Neural crest cell (in vitro differentiated cells): ENCODE measurements at regions not wholly inside any gene's neighbourhood (a gene's known extent, or its start where the extent isn't known, plus 50 kb on each side); places are given as distances from the start of the nearest gene placed in this dataset.
"Not testable (repeated sequence)": the region's sequence is repeated elsewhere in the genome, so short reads cannot be mapped to it uniquely, and the experiment has no call there.

ENCODE experiments used
- DNase-seq: peaks from one replicate; pipeline ENCODE4 v3.0.0; 2021; ENCODE audit warnings: low read depth, mixed read lengths, low spot score
- H3K27ac Mint-ChIP-seq: one replicate; pipeline ENCODE4 v1.8.0; 2021; ENCODE audit warnings: mild to moderate bottlenecking, mixed read lengths; ENCODE audit not compliant: unreplicated experiment
- H3K27me3 Mint-ChIP-seq: 2 replicates; pipeline ENCODE4 v1.8.0; 2021; ENCODE audit warnings: low read depth, mild to moderate bottlenecking, mixed read lengths
- H3K36me3 Mint-ChIP-seq: 2 replicates; pipeline ENCODE4 v1.8.0; 2021; ENCODE audit warnings: low read depth, mild to moderate bottlenecking, mixed read lengths
- H3K4me1 Mint-ChIP-seq: 2 replicates; pipeline ENCODE4 v1.8.0; 2021; ENCODE audit warnings: mixed read lengths
- H3K4me3 Mint-ChIP-seq: one replicate; pipeline ENCODE4 v1.8.0; 2021; ENCODE audit warnings: mild to moderate bottlenecking, mixed read lengths
- H3K9me3 Mint-ChIP-seq: 2 replicates; pipeline ENCODE4 v1.8.0; 2021; ENCODE audit warnings: mixed read lengths
- CTCF ChIP-seq: fragments of 200-600 bp; sonication (generic); conservative IDR thresholded peaks from 2 replicates; pipeline ENCODE4 v1.5.0; 2021; ENCODE audit warnings: antibody characterized with exemption, mild to moderate bottlenecking

GRCh38 chr1:233722212-233722979, 108.5 kb downstream of the KCNK1 start:
- no peak for DNase-seq
- Mint-ChIP-seq H3K4me1 (peaks cover 22% of the 10 kb centered on the region), H3K27ac (peak overlapping the region; percentile 69), H3K4me3 (no peak overlapping the region), H3K9me3 (no peaks in the 10 kb centered on the region), H3K36me3 (no peaks in the 10 kb centered on the region), H3K27me3 (no peaks in the 10 kb centered on the region)
- no peak for TF ChIP-seq CTCF

GRCh38 chr1:233723387-233723786, 109.5 kb downstream of the KCNK1 start:
- Mint-ChIP-seq H3K4me3 (no peak overlapping the region), H3K27ac (no peak overlapping the region), H3K4me1 (peaks cover 22% of the 10 kb centered on the region), H3K27me3 (no peaks in the 10 kb centered on the region), H3K36me3 (no peaks in the 10 kb centered on the region), H3K9me3 (no peaks in the 10 kb centered on the region)
- no peak for TF ChIP-seq CTCF
- DNase-seq, result no peak

- H3K4me3 Mint-ChIP-seq, H3K27ac Mint-ChIP-seq, H3K36me3 Mint-ChIP-seq, DNase-seq, H3K9me3 Mint-ChIP-seq, H3K27me3 Mint-ChIP-seq: not testable (repeated sequence)
- peaks cover 22% of the 10 kb centered on the region for H3K4me1 Mint-ChIP-seq
Observed at GRCh38 chr1:233724131-233724631, 110.3 kb downstream of the KCNK1 start.

GRCh38 chr1:233725423-233725822, 111.5 kb downstream of the KCNK1 start:
- Mint-ChIP-seq H3K27ac (no peak overlapping the region), H3K4me1 (peaks cover 24% of the 10 kb centered on the region), H3K36me3 (no peaks in the 10 kb centered on the region), H3K4me3 (no peak overlapping the region), H3K27me3 (no peaks in the 10 kb centered on the region), H3K9me3 (no peaks in the 10 kb centered on the region)
- no peak for TF ChIP-seq CTCF
- DNase-seq, result no peak

GRCh38 chr1:233728721-233729120, 114.8 kb downstream of the KCNK1 start:
- no peaks in the 10 kb centered on the region for H3K27me3 Mint-ChIP-seq
- H3K4me3 Mint-ChIP-seq, result no peak overlapping the region
- TF ChIP-seq CTCF, result no peak
- H3K9me3 Mint-ChIP-seq, result no peaks in the 10 kb centered on the region
- H3K27ac Mint-ChIP-seq, result no peak overlapping the region
- H3K4me1 Mint-ChIP-seq, result peaks cover 6% of the 10 kb centered on the region
- H3K36me3 Mint-ChIP-seq, result no peaks in the 10 kb centered on the region
- DNase-seq, result no peak

GRCh38 chr1:233730380-233730779, 116.5 kb downstream of the KCNK1 start:
- no peak overlapping the region for H3K4me3 Mint-ChIP-seq
- H3K27me3 Mint-ChIP-seq, result no peaks in the 10 kb centered on the region
- TF ChIP-seq CTCF, result no peak
- peaks cover 6% of the 10 kb centered on the region for H3K4me1 Mint-ChIP-seq
- DNase-seq, result no peak
- H3K36me3 Mint-ChIP-seq, result no peaks in the 10 kb centered on the region
- H3K9me3 Mint-ChIP-seq, result no peaks in the 10 kb centered on the region
- no peak overlapping the region for H3K27ac Mint-ChIP-seq
